ENCODE measurements at regions not wholly inside any gene's neighbourhood (a gene's known extent, or its start where the extent isn't known, plus 50 kb on each side); places are given as distances from the start of the nearest gene placed in this dataset.

DNA sequence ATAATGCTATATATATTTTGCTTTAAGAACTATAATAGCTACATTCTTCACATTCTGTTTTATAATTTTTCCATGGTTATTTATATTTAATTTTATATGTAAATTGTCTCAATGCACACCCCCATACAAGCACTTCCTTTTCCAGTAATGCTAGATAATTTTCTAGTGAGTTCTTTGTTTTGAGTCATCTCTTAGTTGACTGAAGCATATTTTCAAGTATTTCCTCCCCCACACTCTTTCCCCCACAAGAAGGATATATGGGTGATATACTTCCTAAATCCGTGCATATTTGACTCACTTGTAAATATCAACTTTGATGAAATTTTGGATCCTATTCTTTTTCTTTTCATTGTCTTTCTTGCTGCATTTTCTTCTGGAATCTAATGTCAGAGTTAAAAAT is 82.1 kb upstream of the SRSF6 start:
- no peak for DNase-seq (ENCODE audit: low spot score)
- POLR2A ChIA-PET = interaction anchor here (0.8 kb wide), 1 partner anchor 13 kb away, joined by 4 read pairs; no protein-coding TSS in a partner anchor
- Histone ChIP-seq H3K9me3 (ENCODE audit: low read length) (no peaks in the 10 kb centered on the region), H3K27ac (ENCODE audit: low read depth, low read length, poor library complexity, severe bottlenecking) (no peak overlapping the region), H4K20me1 (ENCODE audit: insufficient read depth, low read length) (no peaks in the 10 kb centered on the region), H3K4me2 (ENCODE audit: low read length) (no peak overlapping the region), H3K79me2 (ENCODE audit: insufficient read depth, low read depth, low read length) (no peaks in the 10 kb centered on the region), H3K9me2 (ENCODE audit: insufficient read depth, low read length) (no peaks in the 10 kb centered on the region), H3K4me3 (ENCODE audit: low read depth, low read length, poor library complexity, severe bottlenecking) (no peak overlapping the region), H3K4me1 (ENCODE audit: insufficient read depth, low read length, poor library complexity, severe bottlenecking) (no peaks in the 10 kb centered on the region), H2AFZ (ENCODE audit: low read length) (no peak overlapping the region), H3K36me3 (ENCODE audit: insufficient read depth, low read length) (no peaks in the 10 kb centered on the region)
- BruUV-seq (replicated peaks) = no TSS peak
- CTCF ChIA-PET (ENCODE audit: unreplicated experiment) = no interaction called here
- TF ChIP-seq EZH2phosphoT487 (IDR thresholded peaks at IDR 0.05; ENCODE audit: borderline replicate concordance, low read depth, low read length) = no peak
- TF ChIP-seq, protein P1, sequence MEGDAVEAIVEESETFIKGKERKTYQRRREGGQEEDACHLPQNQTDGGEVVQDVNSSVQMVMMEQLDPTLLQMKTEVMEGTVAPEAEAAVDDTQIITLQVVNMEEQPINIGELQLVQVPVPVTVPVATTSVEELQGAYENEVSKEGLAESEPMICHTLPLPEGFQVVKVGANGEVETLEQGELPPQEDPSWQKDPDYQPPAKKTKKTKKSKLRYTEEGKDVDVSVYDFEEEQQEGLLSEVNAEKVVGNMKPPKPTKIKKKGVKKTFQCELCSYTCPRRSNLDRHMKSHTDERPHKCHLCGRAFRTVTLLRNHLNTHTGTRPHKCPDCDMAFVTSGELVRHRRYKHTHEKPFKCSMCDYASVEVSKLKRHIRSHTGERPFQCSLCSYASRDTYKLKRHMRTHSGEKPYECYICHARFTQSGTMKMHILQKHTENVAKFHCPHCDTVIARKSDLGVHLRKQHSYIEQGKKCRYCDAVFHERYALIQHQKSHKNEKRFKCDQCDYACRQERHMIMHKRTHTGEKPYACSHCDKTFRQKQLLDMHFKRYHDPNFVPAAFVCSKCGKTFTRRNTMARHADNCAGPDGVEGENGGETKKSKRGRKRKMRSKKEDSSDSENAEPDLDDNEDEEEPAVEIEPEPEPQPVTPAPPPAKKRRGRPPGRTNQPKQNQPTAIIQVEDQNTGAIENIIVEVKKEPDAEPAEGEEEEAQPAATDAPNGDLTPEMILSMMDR (conservative IDR thresholded peaks at IDR 0.05; ENCODE audit: low read length) = no peak
- intact Hi-C loops (cut with micrococcal nuclease; ENCODE audit: unreplicated experiment) = no loop called here

DNA sequence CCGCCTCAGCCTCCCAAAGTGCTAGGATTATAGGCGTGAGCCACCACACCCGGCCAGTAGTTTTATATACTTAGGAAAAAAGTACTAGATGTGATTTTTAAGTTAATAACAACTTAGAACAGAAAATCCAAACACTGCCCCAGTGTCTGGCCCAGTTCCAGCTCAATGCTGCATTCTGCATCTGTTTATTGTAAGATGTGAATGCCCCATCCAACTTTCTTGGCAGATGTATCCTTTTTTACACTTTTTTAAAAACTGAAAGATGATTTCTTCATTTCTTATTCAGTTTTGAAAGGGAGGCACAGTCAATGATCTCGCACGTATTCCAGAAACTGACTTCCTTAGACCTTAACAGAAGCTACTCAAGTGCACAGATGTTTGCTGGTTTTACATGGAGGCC is 85.6 kb upstream of the SRSF6 start:
- Histone ChIP-seq H3K9me3 (ENCODE audit: low read length) (no peaks in the 10 kb centered on the region), H3K4me3 (ENCODE audit: low read depth, low read length, poor library complexity, severe bottlenecking) (no peak overlapping the region), H3K4me1 (ENCODE audit: insufficient read depth, low read length, poor library complexity, severe bottlenecking) (no peaks in the 10 kb centered on the region), H3K79me2 (ENCODE audit: insufficient read depth, low read depth, low read length) (no peaks in the 10 kb centered on the region), H4K20me1 (ENCODE audit: insufficient read depth, low read length) (no peaks in the 10 kb centered on the region), H3K36me3 (ENCODE audit: insufficient read depth, low read length) (no peaks in the 10 kb centered on the region), H2AFZ (ENCODE audit: low read length) (no peak overlapping the region), H3K27ac (ENCODE audit: low read depth, low read length, poor library complexity, severe bottlenecking) (no peak overlapping the region), H3K4me2 (ENCODE audit: low read length) (no peak overlapping the region), H3K9me2 (ENCODE audit: insufficient read depth, low read length) (no peaks in the 10 kb centered on the region)
- POLR2A ChIA-PET = no interaction called here
- TF ChIP-seq, protein P1 (conservative IDR thresholded peaks at IDR 0.05; ENCODE audit: low read length) = no peak
- no peak for TF ChIP-seq EZH2phosphoT487 (IDR thresholded peaks at IDR 0.05; ENCODE audit: borderline replicate concordance, low read depth, low read length)
- intact Hi-C loops (cut with micrococcal nuclease; ENCODE audit: unreplicated experiment) = no loop called here
- CTCF ChIA-PET (ENCODE audit: unreplicated experiment) = no interaction called here
- BruUV-seq (replicated peaks) = no TSS peak
- DNase-seq (ENCODE audit: low spot score) = no peak

DNA sequence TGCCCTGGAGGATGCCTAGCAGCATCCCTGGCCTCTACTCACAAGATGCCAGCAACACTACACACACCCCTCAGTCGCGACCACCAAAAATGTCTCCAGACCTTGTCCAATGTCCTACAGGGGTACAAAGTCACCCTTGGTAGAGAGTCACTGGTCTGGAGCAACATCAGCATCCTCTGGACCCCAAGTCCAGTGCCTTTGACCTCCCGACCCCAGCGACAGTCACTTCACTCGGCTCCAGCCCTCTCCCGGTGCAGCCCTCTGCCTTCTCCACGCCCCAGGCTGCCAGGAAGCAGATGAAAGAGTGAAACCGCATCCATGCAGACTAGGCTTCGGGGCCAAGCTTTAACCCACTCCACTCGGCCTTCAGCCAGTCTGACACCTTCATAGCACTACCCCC is 92.0 kb upstream of the SRSF6 start:
- ChIA-PET POLR2A (no interaction called here), CTCF (ENCODE audit: unreplicated experiment) (no interaction called here)
- no peaks in the 10 kb centered on the region for H3K36me3 ChIP-seq (ENCODE audit: insufficient read depth, low read length)
- DNase-seq (ENCODE audit: low spot score) = no peak
- H3K9me2 ChIP-seq (ENCODE audit: insufficient read depth, low read length) = no peaks in the 10 kb centered on the region
- H3K4me1 ChIP-seq (ENCODE audit: insufficient read depth, low read length, poor library complexity, severe bottlenecking) = no peaks in the 10 kb centered on the region
- no peak overlapping the region for H3K4me2 ChIP-seq (ENCODE audit: low read length)
- H3K79me2 ChIP-seq (ENCODE audit: insufficient read depth, low read depth, low read length) = no peaks in the 10 kb centered on the region
- no peak overlapping the region for H3K4me3 ChIP-seq (ENCODE audit: low read depth, low read length, poor library complexity, severe bottlenecking)
- no peaks in the 10 kb centered on the region for H4K20me1 ChIP-seq (ENCODE audit: insufficient read depth, low read length)
- BruUV-seq (replicated peaks) = no TSS peak
- intact Hi-C loops (cut with micrococcal nuclease; ENCODE audit: unreplicated experiment) = no loop called here
- H2AFZ ChIP-seq (ENCODE audit: low read length) = no peak overlapping the region
- H3K9me3 ChIP-seq (ENCODE audit: low read length) = no peaks in the 10 kb centered on the region
- TF ChIP-seq, protein P1 (conservative IDR thresholded peaks at IDR 0.05; ENCODE audit: low read length) = no peak
- TF ChIP-seq EZH2phosphoT487 (IDR thresholded peaks at IDR 0.05; ENCODE audit: borderline replicate concordance, low read depth, low read length) = no peak
- H3K27ac ChIP-seq (ENCODE audit: low read depth, low read length, poor library complexity, severe bottlenecking) = no peak overlapping the region
